ENCODE measurements at regions not wholly inside any gene's neighbourhood (a gene's known extent, or its start where the extent isn't known, plus 50 kb on each side); places are given as distances from the start of the nearest gene placed in this dataset.

GRCh38 chr1:61536174-61537108 is 188.5 kb downstream of the TM2D1 start:
- in situ Hi-C loops (cut with HindIII; ENCODE audit: low sequenced_read_pairs), result no loop called here
- H3K4me3 ChIP-seq (ENCODE audit: low read depth, low read length), result no peak overlapping the region
- DNase-seq (ENCODE audit: low read depth), result no peak
- TF ChIP-seq, protein P1, sequence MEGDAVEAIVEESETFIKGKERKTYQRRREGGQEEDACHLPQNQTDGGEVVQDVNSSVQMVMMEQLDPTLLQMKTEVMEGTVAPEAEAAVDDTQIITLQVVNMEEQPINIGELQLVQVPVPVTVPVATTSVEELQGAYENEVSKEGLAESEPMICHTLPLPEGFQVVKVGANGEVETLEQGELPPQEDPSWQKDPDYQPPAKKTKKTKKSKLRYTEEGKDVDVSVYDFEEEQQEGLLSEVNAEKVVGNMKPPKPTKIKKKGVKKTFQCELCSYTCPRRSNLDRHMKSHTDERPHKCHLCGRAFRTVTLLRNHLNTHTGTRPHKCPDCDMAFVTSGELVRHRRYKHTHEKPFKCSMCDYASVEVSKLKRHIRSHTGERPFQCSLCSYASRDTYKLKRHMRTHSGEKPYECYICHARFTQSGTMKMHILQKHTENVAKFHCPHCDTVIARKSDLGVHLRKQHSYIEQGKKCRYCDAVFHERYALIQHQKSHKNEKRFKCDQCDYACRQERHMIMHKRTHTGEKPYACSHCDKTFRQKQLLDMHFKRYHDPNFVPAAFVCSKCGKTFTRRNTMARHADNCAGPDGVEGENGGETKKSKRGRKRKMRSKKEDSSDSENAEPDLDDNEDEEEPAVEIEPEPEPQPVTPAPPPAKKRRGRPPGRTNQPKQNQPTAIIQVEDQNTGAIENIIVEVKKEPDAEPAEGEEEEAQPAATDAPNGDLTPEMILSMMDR (IDR thresholded peaks at IDR 0.05; ENCODE audit: low read depth, low read length, missing control alignments), result no peak

GRCh38 chr1:61534847-61535246 is 190.1 kb downstream of the TM2D1 start:
- no peak overlapping the region for H3K4me3 ChIP-seq (ENCODE audit: low read depth, low read length)
- TF ChIP-seq, protein P1 (IDR thresholded peaks at IDR 0.05; ENCODE audit: low read depth, low read length, missing control alignments), result no peak
- in situ Hi-C loops (cut with HindIII; ENCODE audit: low sequenced_read_pairs), result no loop called here
- DNase-seq (ENCODE audit: low read depth), result no peak

DNA sequence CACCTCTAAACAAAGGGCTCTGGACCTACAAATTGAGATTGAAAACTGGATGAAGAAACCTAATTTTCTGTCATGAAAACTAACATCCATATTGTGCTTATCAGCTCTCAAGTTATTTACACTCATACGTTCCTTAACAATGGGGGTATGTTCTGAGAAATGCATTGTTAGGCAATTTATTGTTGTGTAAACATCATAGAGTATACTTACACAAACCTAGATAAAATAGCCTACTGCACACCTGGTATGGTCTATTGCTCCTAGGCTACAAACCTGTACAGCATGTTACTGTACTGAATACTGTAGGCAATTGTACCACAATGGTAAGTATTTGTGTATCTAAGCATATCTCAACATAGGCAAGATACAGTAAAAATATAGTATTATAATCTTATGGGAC is 191.4 kb downstream of the TM2D1 start:
- no peak overlapping the region for H3K4me3 ChIP-seq (ENCODE audit: low read depth, low read length)
- DNase-seq (ENCODE audit: low read depth), result no peak
- in situ Hi-C loops (cut with HindIII; ENCODE audit: low sequenced_read_pairs), result no loop called here
- TF ChIP-seq, protein P1 (IDR thresholded peaks at IDR 0.05; ENCODE audit: low read depth, low read length, missing control alignments), result no peak

DNA sequence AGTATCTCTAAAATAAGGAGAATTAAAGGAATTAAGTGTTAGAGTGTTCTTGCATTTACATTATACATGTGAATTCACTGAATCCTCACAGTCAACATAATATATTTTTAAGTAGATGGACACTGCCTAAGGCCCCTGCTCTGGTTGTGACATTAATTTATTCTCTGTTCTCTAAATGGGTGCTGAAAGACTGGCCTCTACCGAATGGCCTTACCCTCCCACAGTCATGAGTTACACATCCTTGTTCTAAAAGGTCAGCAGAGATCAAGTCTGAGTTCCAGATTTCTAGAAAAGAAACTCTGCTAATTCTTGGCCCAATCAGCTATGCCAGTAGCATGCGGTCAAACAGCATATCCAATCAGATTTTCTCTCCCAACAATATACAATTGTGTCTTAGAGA is 193.2 kb downstream of the TM2D1 start:
- in situ Hi-C loops (cut with HindIII; ENCODE audit: low sequenced_read_pairs), result no loop called here
- TF ChIP-seq, protein P1 (IDR thresholded peaks at IDR 0.05; ENCODE audit: low read depth, low read length, missing control alignments), result no peak
- DNase-seq (ENCODE audit: low read depth), result no peak
- H3K4me3 ChIP-seq (ENCODE audit: low read depth, low read length), result no peak overlapping the region

- TF ChIP-seq, protein P1 (IDR thresholded peaks at IDR 0.05; ENCODE audit: low read depth, low read length, missing control alignments), result no peak
- in situ Hi-C loops (cut with HindIII; ENCODE audit: low sequenced_read_pairs), result no loop called here
- no peak for DNase-seq (ENCODE audit: low read depth)
- no peak overlapping the region for H3K4me3 ChIP-seq (ENCODE audit: low read depth, low read length)
Measured at GRCh38 chr1:61523893-61524605, 200.9 kb downstream of the TM2D1 start.

- no peak overlapping the region for H3K4me3 ChIP-seq (ENCODE audit: low read depth, low read length)
- DNase-seq (ENCODE audit: low read depth), result no peak
- TF ChIP-seq, protein P1 (IDR thresholded peaks at IDR 0.05; ENCODE audit: low read depth, low read length, missing control alignments), result no peak
- in situ Hi-C loops (cut with HindIII; ENCODE audit: low sequenced_read_pairs), result no loop called here
Measured at GRCh38 chr1:61523229-61523628, 201.7 kb downstream of the TM2D1 start.
